ENCODE measurements at regions not wholly inside any gene's neighbourhood (a gene's known extent, or its start where the extent isn't known, plus 50 kb on each side); places are given as distances from the start of the nearest gene placed in this dataset.

DNA sequence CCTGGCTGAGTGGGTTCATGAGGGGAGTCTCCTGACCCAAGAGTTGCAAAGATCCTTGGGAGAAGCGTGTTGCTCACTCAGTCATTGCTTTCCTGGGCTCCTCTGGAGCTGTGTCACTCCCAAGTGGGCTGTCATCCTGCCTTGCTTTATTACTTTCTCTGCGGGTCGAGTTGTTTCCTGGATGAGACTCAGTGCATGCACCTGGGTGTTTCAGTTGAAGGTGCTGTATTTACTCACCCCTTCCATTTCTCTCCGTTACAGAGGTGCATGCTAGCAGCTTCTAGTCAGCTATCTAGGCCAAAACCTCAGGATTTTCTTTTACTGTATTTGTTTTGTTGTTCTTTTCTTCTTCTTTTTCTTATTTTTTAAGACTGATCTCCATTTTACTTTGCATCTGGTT, 785.5 kb upstream of the EDIL3 start:
- TF ChIP-seq, protein P1, sequence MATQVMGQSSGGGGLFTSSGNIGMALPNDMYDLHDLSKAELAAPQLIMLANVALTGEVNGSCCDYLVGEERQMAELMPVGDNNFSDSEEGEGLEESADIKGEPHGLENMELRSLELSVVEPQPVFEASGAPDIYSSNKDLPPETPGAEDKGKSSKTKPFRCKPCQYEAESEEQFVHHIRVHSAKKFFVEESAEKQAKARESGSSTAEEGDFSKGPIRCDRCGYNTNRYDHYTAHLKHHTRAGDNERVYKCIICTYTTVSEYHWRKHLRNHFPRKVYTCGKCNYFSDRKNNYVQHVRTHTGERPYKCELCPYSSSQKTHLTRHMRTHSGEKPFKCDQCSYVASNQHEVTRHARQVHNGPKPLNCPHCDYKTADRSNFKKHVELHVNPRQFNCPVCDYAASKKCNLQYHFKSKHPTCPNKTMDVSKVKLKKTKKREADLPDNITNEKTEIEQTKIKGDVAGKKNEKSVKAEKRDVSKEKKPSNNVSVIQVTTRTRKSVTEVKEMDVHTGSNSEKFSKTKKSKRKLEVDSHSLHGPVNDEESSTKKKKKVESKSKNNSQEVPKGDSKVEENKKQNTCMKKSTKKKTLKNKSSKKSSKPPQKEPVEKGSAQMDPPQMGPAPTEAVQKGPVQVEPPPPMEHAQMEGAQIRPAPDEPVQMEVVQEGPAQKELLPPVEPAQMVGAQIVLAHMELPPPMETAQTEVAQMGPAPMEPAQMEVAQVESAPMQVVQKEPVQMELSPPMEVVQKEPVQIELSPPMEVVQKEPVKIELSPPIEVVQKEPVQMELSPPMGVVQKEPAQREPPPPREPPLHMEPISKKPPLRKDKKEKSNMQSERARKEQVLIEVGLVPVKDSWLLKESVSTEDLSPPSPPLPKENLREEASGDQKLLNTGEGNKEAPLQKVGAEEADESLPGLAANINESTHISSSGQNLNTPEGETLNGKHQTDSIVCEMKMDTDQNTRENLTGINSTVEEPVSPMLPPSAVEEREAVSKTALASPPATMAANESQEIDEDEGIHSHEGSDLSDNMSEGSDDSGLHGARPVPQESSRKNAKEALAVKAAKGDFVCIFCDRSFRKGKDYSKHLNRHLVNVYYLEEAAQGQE (IDR thresholded peaks at IDR 0.05; ENCODE audit: low read depth) = no peak
- TF ChIP-seq YY1 (IDR thresholded peaks at IDR 0.05; ENCODE audit: low read depth) (no peak), CREB1 (IDR thresholded peaks at IDR 0.05; ENCODE audit: low read depth) (no peak)
